Tibial artery (tissue), 4 donors: ENCODE measurements at regions not wholly inside any gene's neighbourhood (a gene's known extent, or its start where the extent isn't known, plus 50 kb on each side); places are given as distances from the start of the nearest gene placed in this dataset.

Experiments used
- DNase-seq, 2 donors: peaks; one replicate each; pipeline ENCODE4 v3.0.0-alpha.2; 2019
- H3K27ac ChIP-seq, 2 donors: fragments of 200-600 bp; sonication (generic) in 1 of 2; 1 replicate in 1 of 2; 2 replicates in 1 of 2; pipeline ENCODE4 v1.5.1; 2018 to 2019; ENCODE audit warnings: mild to moderate bottlenecking in 1 of 2
- H3K27me3 ChIP-seq, 2 donors: fragments of 200-600 bp; sonication (generic) in 1 of 2; one replicate each; pipeline versions ENCODE4 v1.5.1 to v1.6.0; 2016 to 2019
- H3K36me3 ChIP-seq, 3 donors: fragments of 200-600 bp; sonication (generic) in 2 of 3; one replicate each; pipeline ENCODE4 v1.5.1; 2016 to 2019; ENCODE audit warnings: mild to moderate bottlenecking in 2 of 3
- H3K4me1 ChIP-seq, 4 donors: fragments of 200-600 bp; sonication (generic) in 2 of 4; 1 replicate in 3 of 4; 2 replicates in 1 of 4; pipeline ENCODE4 v1.5.1; 2016 to 2019
- H3K4me3 ChIP-seq, 2 donors: fragments of 200-600 bp; sonication (generic) in 1 of 2; 1 replicate in 1 of 2; 2 replicates in 1 of 2; pipeline ENCODE4 v1.5.1; 2018 to 2019; ENCODE audit warnings: mild to moderate bottlenecking in 2 of 2
- H3K9me3 ChIP-seq, 3 donors: fragments of 200-600 bp; sonication (generic) in 1 of 3; one replicate each; pipeline ENCODE4 v1.5.1; 2016 to 2019
- intact Hi-C: fragments of 100-400 bp; cut with DNase I; formaldehyde crosslinking; loops from one replicate; pipeline ENCODE4 v1.15.0; 2023; ENCODE audit warnings: low total_unique reads
- TF ChIP-seq, protein P1 (sequence below), 2 experiments: fragments of 200-600 bp in 1 of 2; fragments of 450-650 bp in 1 of 2; IDR thresholded peaks; one replicate each; pipeline ENCODE4 v1.5.1; 2017 to 2019; ENCODE audit warnings: antibody characterized with exemption in 2 of 2, mild to moderate bottlenecking in 1 of 2, moderate library complexity in 1 of 2

DNA sequence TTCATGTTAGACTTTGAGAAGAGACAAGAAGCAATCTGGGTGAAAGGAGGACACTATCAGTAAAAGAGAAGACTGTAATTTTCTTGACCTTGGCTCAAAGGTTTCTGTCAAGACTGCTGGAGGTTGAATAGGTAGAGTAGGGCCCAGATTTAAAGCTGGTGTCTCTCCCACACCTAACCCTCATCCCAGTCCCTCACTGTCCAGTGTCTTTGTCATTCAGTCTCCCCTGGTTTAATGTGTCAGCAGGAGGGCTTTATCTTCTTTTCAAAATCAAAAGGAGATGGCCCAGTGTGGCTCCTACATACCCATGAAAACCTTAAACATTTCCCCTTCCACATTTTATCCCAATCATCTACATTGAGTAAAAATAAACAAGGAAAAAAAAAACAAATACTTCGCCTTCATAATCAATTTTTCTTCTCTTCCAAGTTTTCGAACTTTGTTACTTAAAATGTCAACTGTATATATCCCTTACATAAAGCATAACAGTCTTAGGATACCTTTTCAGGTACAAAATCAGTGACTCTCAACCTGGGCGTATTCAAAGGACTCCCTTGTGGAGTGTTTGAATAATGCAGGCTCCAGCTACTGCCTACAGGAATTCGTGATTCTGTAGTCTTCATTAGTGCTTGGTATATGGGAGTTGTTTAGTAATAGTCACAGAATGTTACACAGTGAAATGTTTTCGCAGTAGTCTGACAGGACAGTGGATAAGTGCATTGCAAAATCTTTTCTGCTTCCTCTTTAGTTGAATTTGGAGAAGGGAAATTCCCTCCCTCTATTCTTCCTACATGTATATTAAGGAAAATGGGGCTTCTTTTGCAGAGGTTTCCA is 87.2 kb downstream of the FAT3 start:
- DNase-seq, result no peak
- Histone ChIP-seq H3K4me1 (peaks cover 0 to 72% (median 23%) of the 10 kb centered on the region in 4 donors), H3K27ac (no peak overlapping the region), H3K27me3 (no peaks in the 10 kb centered on the region), H3K36me3 (no peaks in the 10 kb centered on the region), H3K9me3 (no peaks in the 10 kb centered on the region), H3K4me3 (no peak overlapping the region)
- TF ChIP-seq, protein P1, sequence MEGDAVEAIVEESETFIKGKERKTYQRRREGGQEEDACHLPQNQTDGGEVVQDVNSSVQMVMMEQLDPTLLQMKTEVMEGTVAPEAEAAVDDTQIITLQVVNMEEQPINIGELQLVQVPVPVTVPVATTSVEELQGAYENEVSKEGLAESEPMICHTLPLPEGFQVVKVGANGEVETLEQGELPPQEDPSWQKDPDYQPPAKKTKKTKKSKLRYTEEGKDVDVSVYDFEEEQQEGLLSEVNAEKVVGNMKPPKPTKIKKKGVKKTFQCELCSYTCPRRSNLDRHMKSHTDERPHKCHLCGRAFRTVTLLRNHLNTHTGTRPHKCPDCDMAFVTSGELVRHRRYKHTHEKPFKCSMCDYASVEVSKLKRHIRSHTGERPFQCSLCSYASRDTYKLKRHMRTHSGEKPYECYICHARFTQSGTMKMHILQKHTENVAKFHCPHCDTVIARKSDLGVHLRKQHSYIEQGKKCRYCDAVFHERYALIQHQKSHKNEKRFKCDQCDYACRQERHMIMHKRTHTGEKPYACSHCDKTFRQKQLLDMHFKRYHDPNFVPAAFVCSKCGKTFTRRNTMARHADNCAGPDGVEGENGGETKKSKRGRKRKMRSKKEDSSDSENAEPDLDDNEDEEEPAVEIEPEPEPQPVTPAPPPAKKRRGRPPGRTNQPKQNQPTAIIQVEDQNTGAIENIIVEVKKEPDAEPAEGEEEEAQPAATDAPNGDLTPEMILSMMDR (IDR thresholded peaks at IDR 0.05), result no peak
- intact Hi-C loops, result no loop called here

DNA sequence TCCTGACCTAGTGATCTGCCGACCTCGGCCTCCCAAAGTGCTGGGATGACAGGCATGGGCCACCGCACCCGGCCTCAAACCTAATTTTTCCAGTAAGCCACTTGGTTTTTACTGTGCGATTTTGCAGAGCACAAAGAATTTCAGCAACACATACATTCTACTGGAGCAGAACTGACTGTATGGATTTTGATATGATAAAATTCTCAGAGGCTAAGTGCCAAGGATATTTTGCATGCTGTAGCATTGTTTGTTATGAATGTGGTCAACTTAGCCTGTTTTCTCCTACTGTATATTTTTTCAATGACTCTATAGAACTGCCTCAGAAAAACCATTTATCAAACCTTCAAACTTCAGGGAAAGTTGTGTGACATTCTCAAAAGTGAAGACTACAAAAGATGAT is 89.2 kb downstream of the FAT3 start:
- Histone ChIP-seq H3K4me1 (peaks cover 0 to 53% (median 14%) of the 10 kb centered on the region in 4 donors), H3K36me3 (no peaks in the 10 kb centered on the region), H3K9me3 (no peaks in the 10 kb centered on the region), H3K4me3 (no peak overlapping the region), H3K27ac (peak overlapping the region; percentile 78 to 80), H3K27me3 (no peaks in the 10 kb centered on the region)
- TF ChIP-seq, protein P1 (IDR thresholded peaks at IDR 0.05), result no peak
- DNase-seq, result no peak
- intact Hi-C loops, result no loop called here

DNA sequence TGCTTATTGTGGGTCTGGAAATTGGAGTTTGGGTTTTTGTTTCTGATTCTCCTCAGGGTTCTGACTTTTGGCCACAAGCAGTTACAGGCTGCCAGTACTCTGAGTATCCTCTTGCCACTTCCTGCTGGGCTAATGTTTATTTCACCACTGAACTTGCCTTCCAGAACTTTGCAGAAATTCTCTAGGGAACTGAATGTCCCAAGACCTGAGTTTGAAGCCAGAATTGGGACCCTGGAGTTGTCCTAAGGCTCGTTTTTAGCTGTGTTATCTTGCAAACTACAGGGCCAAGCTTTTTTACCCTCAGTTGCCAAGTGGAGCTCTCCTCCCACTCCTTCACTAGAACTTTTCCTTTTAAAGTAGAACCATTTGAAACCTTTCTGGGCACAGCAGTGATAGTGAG is 89.9 kb downstream of the FAT3 start:
- no peaks in the 10 kb centered on the region for H3K27me3 ChIP-seq
- H3K36me3 ChIP-seq, result no peaks in the 10 kb centered on the region
- no peak overlapping the region for H3K4me3 ChIP-seq
- intact Hi-C loops, result no loop called here
- H3K4me1 ChIP-seq, result peaks cover 0 to 46% (median 14%) of the 10 kb centered on the region in 4 donors
- H3K9me3 ChIP-seq, result no peaks in the 10 kb centered on the region
- DNase-seq, result peak; percentile 47 to 80
- TF ChIP-seq, protein P1 (IDR thresholded peaks at IDR 0.05), result peak in 1 of 2 experiments; percentile 11
- H3K27ac ChIP-seq, result peak overlapping the region; percentile 78 to 80

DNA sequence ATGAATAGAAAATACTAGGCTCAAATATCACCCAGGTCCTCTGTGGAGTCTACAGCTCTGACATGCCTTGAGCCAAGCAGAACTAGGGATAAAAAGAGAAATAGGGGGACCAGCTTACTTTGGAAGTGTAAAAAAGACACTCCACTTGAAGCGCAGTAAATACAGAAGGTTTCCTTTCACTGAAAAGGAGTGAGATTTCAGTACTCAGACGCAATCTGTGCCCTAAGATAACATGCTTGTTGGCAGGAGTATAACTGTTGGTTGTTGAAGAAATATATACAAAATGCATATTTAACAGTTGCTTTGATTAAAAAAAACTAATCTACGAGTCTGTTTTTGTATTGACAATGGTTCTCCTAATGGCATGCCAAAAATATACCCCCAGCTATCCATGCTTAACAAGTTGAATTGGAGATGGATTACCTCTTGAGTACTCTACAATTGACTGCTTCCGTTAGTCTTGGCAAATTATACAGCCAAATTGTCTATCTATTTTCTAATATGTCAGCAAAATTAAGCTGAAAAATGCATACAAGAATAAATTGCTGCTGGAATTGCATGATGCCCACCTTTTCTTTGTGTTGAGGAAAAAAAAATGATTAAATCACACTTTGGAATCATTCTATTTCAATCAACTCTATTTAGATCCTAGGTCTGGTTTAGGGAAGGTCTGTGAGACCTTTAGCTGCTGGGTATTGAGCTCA is 91.6 kb downstream of the FAT3 start:
- no peaks in the 10 kb centered on the region for H3K9me3 ChIP-seq
- no peak overlapping the region for H3K4me3 ChIP-seq
- no peaks in the 10 kb centered on the region for H3K36me3 ChIP-seq
- no peaks in the 10 kb centered on the region for H3K27me3 ChIP-seq
- intact Hi-C loops, result no loop called here
- no peak for DNase-seq
- TF ChIP-seq, protein P1 (IDR thresholded peaks at IDR 0.05), result no peak
- peaks cover 0 to 42% (median 14%) of the 10 kb centered on the region in 4 donors for H3K4me1 ChIP-seq
- H3K27ac ChIP-seq, result peak overlapping the region in 1 of 2 donors; percentile 80

DNA sequence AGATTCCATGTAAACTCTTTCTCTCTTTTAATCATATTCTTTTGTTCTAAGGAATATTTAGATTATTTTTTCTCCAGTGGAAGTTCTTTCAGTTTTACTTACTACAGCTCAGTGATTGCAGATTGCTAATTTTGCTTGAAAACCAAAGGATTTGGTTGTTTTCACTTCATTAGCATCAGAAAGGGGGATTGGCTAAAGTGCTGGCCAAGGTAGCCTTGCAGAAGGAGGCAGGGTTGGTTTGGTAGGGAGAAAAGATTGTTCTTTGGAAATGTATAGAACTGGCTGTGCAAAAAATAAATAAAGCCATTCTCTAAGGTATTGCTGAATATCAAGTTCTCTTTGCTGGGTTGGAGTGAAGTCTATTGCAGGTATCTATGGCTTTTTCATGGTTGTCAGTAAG is 92.6 kb downstream of the FAT3 start:
- Histone ChIP-seq H3K4me3 (no peak overlapping the region), H3K9me3 (no peaks in the 10 kb centered on the region), H3K27me3 (no peaks in the 10 kb centered on the region), H3K4me1 (peaks cover 0 to 45% (median 14%) of the 10 kb centered on the region in 4 donors), H3K27ac (peak overlapping the region in 1 of 2 donors; percentile 80), H3K36me3 (no peaks in the 10 kb centered on the region)
- TF ChIP-seq, protein P1 (IDR thresholded peaks at IDR 0.05), result no peak
- no peak for DNase-seq
- intact Hi-C loops, result no loop called here
